Panc1 (cell line): ENCODE measurements at regions not wholly inside any gene's neighbourhood (a gene's known extent, or its start where the extent isn't known, plus 50 kb on each side); places are given as distances from the start of the nearest gene placed in this dataset.

ENCODE experiments used
- POLR2AphosphoS5 ChIP-seq: IDR thresholded peaks from 2 replicates; pipeline ENCODE4 v1.6.1; 2012; ENCODE audit warnings: mild to moderate bottlenecking, low read depth, low read length, moderate library complexity
- SIN3A ChIP-seq: IDR thresholded peaks from 2 replicates; pipeline ENCODE4 v1.6.1; 2012; ENCODE audit warnings: low read depth, mild to moderate bottlenecking, low read length, moderate library complexity, borderline replicate concordance; ENCODE audit not compliant: insufficient read depth
- TF ChIP-seq, protein P1 (sequence below): fragments of 450-650 bp; IDR thresholded peaks from 2 replicates; pipeline ENCODE4 v1.5.1; 2017; ENCODE audit warnings: mild to moderate bottlenecking
- TF ChIP-seq, protein P2 (sequence below), 2 experiments: IDR thresholded peaks; 2 replicates each; pipeline ENCODE4 v1.6.1; 2011 to 2012; ENCODE audit warnings: low read depth in 2 of 2, control low read depth in 1 of 2, low read length in 1 of 2, mild to moderate bottlenecking in 1 of 2, moderate library complexity in 1 of 2; ENCODE audit not compliant: insufficient read depth in 1 of 2

DNA sequence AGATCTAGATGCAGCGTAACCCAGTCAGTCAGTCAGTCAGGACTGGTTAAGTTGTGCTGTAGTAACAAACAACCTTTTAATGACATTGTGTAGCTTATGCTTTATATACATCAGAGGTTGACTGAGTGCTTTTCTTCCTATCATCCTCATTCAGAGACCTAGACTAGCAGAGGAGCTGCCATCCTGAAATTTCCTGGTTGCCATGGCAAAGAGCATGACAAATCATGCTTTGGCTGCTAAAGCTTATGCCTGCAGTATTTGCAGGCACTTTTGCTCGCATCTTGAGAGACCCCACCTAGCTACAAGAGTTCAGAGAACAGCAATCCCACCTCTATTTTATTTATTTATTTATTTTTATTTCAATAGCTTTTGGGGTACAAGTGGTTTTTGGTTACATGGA is 244.0 kb downstream of the BTBD3 start:
- TF ChIP-seq, protein P1, sequence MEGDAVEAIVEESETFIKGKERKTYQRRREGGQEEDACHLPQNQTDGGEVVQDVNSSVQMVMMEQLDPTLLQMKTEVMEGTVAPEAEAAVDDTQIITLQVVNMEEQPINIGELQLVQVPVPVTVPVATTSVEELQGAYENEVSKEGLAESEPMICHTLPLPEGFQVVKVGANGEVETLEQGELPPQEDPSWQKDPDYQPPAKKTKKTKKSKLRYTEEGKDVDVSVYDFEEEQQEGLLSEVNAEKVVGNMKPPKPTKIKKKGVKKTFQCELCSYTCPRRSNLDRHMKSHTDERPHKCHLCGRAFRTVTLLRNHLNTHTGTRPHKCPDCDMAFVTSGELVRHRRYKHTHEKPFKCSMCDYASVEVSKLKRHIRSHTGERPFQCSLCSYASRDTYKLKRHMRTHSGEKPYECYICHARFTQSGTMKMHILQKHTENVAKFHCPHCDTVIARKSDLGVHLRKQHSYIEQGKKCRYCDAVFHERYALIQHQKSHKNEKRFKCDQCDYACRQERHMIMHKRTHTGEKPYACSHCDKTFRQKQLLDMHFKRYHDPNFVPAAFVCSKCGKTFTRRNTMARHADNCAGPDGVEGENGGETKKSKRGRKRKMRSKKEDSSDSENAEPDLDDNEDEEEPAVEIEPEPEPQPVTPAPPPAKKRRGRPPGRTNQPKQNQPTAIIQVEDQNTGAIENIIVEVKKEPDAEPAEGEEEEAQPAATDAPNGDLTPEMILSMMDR: no peak
- TF ChIP-seq, protein P2, sequence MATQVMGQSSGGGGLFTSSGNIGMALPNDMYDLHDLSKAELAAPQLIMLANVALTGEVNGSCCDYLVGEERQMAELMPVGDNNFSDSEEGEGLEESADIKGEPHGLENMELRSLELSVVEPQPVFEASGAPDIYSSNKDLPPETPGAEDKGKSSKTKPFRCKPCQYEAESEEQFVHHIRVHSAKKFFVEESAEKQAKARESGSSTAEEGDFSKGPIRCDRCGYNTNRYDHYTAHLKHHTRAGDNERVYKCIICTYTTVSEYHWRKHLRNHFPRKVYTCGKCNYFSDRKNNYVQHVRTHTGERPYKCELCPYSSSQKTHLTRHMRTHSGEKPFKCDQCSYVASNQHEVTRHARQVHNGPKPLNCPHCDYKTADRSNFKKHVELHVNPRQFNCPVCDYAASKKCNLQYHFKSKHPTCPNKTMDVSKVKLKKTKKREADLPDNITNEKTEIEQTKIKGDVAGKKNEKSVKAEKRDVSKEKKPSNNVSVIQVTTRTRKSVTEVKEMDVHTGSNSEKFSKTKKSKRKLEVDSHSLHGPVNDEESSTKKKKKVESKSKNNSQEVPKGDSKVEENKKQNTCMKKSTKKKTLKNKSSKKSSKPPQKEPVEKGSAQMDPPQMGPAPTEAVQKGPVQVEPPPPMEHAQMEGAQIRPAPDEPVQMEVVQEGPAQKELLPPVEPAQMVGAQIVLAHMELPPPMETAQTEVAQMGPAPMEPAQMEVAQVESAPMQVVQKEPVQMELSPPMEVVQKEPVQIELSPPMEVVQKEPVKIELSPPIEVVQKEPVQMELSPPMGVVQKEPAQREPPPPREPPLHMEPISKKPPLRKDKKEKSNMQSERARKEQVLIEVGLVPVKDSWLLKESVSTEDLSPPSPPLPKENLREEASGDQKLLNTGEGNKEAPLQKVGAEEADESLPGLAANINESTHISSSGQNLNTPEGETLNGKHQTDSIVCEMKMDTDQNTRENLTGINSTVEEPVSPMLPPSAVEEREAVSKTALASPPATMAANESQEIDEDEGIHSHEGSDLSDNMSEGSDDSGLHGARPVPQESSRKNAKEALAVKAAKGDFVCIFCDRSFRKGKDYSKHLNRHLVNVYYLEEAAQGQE (IDR thresholded peaks at IDR 0.05; ENCODE audit: insufficient read depth in 1 of 2, low read depth in 2 of 2, low read length in 1 of 2): no peak
- TF ChIP-seq POLR2AphosphoS5 (no peak), SIN3A (no peak)
